ENCODE measurements at regions not wholly inside any gene's neighbourhood (a gene's known extent, or its start where the extent isn't known, plus 50 kb on each side); places are given as distances from the start of the nearest gene placed in this dataset.

DNA sequence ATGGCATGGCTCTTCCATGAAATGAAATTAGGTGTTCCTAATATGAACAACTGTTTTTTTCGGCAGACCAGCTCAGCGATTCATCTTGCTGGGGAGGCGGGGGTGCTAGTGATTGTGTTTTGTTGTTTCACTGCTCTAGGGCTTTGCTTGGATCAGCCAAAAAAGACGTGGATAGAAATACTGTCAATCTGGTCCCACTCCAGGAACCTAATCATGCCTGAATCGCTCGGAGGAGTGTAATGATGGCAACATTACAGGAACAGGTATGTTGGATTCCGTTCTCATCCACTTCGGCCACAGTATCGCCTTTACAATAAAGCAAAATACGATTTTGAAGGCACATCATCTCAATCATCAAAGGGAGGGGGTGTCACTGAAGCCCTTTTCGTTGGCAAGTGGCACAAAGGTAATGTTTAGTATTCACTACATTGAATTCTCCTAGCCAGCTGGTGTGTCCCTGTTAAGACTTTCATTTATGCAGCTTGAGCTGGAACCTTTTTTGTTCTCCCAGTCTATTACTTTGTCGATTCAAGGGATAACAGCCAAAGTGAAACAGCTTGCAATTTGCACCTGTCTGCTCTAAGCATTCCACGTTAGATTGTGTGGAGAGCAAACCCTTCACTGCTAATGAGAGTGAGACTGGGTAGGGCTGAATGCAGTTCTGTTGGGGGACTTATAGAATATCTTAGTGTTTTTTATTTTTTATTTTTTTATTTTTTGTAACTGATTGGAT is 477.7 kb downstream of the TFAP2A start:
- no peaks in the 10 kb centered on the region for H3K9me3 ChIP-seq
- no peak for ATAC-seq
- TF ChIP-seq, protein P1, sequence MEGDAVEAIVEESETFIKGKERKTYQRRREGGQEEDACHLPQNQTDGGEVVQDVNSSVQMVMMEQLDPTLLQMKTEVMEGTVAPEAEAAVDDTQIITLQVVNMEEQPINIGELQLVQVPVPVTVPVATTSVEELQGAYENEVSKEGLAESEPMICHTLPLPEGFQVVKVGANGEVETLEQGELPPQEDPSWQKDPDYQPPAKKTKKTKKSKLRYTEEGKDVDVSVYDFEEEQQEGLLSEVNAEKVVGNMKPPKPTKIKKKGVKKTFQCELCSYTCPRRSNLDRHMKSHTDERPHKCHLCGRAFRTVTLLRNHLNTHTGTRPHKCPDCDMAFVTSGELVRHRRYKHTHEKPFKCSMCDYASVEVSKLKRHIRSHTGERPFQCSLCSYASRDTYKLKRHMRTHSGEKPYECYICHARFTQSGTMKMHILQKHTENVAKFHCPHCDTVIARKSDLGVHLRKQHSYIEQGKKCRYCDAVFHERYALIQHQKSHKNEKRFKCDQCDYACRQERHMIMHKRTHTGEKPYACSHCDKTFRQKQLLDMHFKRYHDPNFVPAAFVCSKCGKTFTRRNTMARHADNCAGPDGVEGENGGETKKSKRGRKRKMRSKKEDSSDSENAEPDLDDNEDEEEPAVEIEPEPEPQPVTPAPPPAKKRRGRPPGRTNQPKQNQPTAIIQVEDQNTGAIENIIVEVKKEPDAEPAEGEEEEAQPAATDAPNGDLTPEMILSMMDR (IDR thresholded peaks at IDR 0.05): no peak
- DNase-seq: no peak
- H3K27me3 ChIP-seq: no peaks in the 10 kb centered on the region
- H3K4me3 ChIP-seq: no peak overlapping the region
- no peak overlapping the region for H3K27ac ChIP-seq
- H3K36me3 ChIP-seq: no peaks in the 10 kb centered on the region
- no peaks in the 10 kb centered on the region for H3K4me1 ChIP-seq
- intact Hi-C loops (cut with DNase I): no loop called here

DNA sequence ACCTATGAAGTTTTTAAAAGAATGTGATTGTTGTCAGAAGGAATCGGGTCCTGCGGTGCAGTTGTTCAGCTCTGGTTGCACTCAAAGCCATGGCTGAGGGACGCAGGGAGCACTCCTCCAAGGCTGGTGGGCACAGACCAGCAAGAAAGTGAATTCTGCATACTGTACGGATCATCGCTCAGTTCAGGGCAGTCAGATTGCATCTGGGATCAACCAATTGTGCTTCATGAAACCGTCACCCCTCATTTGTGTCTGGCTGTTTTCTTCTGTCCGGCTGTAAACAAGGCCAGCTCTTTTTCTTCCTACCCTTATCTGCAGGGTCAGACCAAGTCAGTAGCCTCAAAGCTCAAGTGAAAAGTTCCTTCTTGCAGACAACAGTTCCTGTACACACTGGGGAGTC is 478.3 kb downstream of the TFAP2A start:
- no peak for ATAC-seq
- no peak for DNase-seq
- no peak overlapping the region for H3K4me3 ChIP-seq
- no peaks in the 10 kb centered on the region for H3K4me1 ChIP-seq
- TF ChIP-seq, protein P1 (IDR thresholded peaks at IDR 0.05): no peak
- H3K27me3 ChIP-seq: no peaks in the 10 kb centered on the region
- no peaks in the 10 kb centered on the region for H3K9me3 ChIP-seq
- intact Hi-C loops (cut with DNase I): no loop called here
- H3K27ac ChIP-seq: no peak overlapping the region
- H3K36me3 ChIP-seq: no peaks in the 10 kb centered on the region

DNA sequence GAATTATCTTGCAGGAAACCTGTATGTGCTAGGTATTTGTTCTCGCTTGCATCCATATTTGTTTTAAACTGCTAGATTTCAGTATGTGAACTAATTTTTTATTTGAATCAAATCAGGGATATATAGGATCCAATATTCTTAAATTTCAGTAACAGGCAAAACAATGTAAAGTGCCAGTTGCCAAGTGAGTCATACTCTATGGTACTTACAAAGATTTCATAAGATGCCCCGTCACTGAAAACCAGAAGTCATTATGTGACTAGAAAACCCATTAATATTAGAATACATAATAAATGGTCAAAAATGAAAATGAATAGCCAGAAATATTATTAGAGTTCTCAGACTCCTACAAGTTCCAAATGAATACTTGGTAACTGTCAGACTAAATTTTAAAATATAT is 481.2 kb downstream of the TFAP2A start:
- no peak for ATAC-seq
- H3K27me3 ChIP-seq: no peaks in the 10 kb centered on the region
- H3K4me3 ChIP-seq: no peak overlapping the region
- no peaks in the 10 kb centered on the region for H3K36me3 ChIP-seq
- peaks cover 10% of the 10 kb centered on the region for H3K9me3 ChIP-seq
- TF ChIP-seq, protein P1 (IDR thresholded peaks at IDR 0.05): no peak
- no peaks in the 10 kb centered on the region for H3K4me1 ChIP-seq
- DNase-seq: no peak
- H3K27ac ChIP-seq: no peak overlapping the region
- intact Hi-C loops (cut with DNase I): no loop called here

DNA sequence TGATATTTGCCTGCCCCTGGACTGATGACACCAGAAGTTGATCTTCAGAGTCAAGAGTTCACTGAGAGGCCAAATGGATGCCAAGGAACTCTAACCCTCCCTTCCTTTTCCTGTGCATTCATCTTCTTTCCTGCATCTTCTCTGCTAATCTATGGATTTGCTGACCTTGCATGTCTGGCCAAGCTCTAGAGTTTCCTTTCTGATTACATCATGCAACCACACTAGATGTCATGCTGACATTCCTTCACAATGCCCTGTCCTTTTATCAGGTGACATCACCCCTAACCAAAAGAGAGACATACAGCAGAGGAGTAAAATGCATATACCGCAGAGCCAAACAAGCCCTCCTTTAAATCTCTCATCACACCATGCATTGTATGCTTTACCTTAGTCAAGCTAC is 487.6 kb downstream of the TFAP2A start:
- H3K9me3 ChIP-seq: peaks cover 10% of the 10 kb centered on the region
- H3K4me1 ChIP-seq: no peaks in the 10 kb centered on the region
- H3K4me3 ChIP-seq: no peak overlapping the region
- H3K36me3 ChIP-seq: no peaks in the 10 kb centered on the region
- DNase-seq: no peak
- H3K27ac ChIP-seq: no peak overlapping the region
- no peaks in the 10 kb centered on the region for H3K27me3 ChIP-seq
- TF ChIP-seq, protein P1 (IDR thresholded peaks at IDR 0.05): no peak
- ATAC-seq: no peak
- intact Hi-C loops (cut with DNase I): no loop called here

DNA sequence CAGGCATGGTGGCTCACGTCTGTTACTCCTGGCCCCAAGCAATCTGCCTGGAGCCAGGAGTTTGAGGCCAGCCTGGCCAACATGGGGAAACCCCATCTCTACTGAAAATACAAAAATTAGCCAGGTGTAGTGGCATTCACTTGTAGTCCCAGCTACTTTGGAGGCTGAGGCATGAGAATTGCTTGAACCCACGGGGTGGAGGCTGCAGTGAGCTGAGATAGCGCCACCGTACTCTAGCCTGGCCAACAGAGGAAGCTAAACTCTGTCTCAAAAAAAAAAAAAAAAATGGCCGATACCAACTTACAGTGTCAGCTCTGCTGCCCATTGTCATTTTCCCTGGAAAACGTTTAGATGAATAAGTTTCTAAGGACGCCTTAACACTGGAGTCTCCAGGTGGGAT is 489.9 kb downstream of the TFAP2A start:
- intact Hi-C loops (cut with DNase I): no loop called here
- ATAC-seq: no peak
- Histone ChIP-seq H3K4me3 (no peak overlapping the region), H3K27me3 (no peaks in the 10 kb centered on the region), H3K9me3 (peaks cover 9% of the 10 kb centered on the region), H3K36me3 (no peaks in the 10 kb centered on the region), H3K27ac (no peak overlapping the region), H3K4me1 (no peaks in the 10 kb centered on the region)
- TF ChIP-seq, protein P1 (IDR thresholded peaks at IDR 0.05): no peak
- DNase-seq: no peak

DNA sequence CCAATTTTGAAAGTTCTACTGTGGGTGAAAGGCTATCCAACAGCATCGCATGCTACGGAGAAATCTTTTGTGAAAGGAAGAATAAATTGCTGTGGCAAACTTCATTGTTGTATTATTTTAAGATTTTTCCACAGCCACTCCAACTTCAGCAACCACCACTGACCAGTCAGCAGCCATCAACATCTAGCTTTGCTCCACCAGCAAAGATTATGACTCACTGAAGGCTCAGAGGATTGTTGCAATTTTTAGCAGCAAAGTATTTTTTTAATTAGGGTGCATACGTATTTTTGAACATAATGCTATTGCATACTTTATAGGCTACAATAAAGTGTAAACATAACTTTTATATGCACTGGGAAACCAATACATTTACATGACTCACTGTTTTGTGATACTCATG is 493.5 kb downstream of the TFAP2A start:
- no peak for ATAC-seq
- Histone ChIP-seq H3K27me3 (no peaks in the 10 kb centered on the region), H3K36me3 (no peaks in the 10 kb centered on the region), H3K4me3 (no peak overlapping the region), H3K27ac (no peak overlapping the region), H3K9me3 (no peaks in the 10 kb centered on the region), H3K4me1 (no peaks in the 10 kb centered on the region)
- intact Hi-C loops (cut with DNase I): no loop called here
- DNase-seq: no peak
- TF ChIP-seq, protein P1 (IDR thresholded peaks at IDR 0.05): no peak

All from upper lobe of right lung (tissue), 1 donor.